SK-N-SH treated with all-trans-retinoic acid at 6 μM for 48 hours (cell line): ENCODE measurements at regions not wholly inside any gene's neighbourhood (a gene's known extent, or its start where the extent isn't known, plus 50 kb on each side); places are given as distances from the start of the nearest gene placed in this dataset.

Experiments
- ATAC-seq: fragments of 200-7000 bp; cut with Tn5 transposase; 3 replicates; pipeline ENCODE4 v1.9.1; 2020; ENCODE audit warnings: mild to moderate bottlenecking, moderate library complexity
- ARNTL ChIP-seq: fragments of 450-650 bp; formaldehyde crosslinking; IDR thresholded peaks from 2 replicates; pipeline ENCODE4 v1.5.0; 2020; ENCODE audit warnings: low read depth, mild to moderate bottlenecking, moderate library complexity, borderline replicate concordance
- BACH2 ChIP-seq: fragments of 250-450 bp; sonication (Bioruptor Pico); IDR thresholded peaks from 2 replicates; pipeline ENCODE4 v1.9.0; 2021; ENCODE audit warnings: mild to moderate bottlenecking, borderline replicate concordance
- CSDC2 ChIP-seq: fragments of 250-450 bp; sonication (Bioruptor Pico); IDR thresholded peaks from 2 replicates; pipeline ENCODE4 v1.5.0; 2020; ENCODE audit warnings: mild to moderate bottlenecking, moderate library complexity
- ESRRG ChIP-seq: fragments of 250-450 bp; sonication (Bioruptor Pico); IDR thresholded peaks from 2 replicates; pipeline ENCODE4 v1.6.1; 2021; ENCODE audit warnings: mild to moderate bottlenecking
- GLIS3 ChIP-seq: fragments of 250-450 bp; sonication (Bioruptor Pico); IDR thresholded peaks from 2 replicates; pipeline ENCODE4 v1.5.0; 2020; ENCODE audit warnings: mild to moderate bottlenecking, moderate library complexity
- ISL1 ChIP-seq: fragments of 250-450 bp; sonication (Bioruptor Pico); IDR thresholded peaks from 2 replicates; pipeline ENCODE4 v2.1.2; 2022; ENCODE audit warnings: mild to moderate bottlenecking, moderate library complexity
- OSR1 ChIP-seq: fragments of 250-450 bp; sonication (Bioruptor Pico); IDR thresholded peaks from 2 replicates; pipeline ENCODE4 v1.8.0; 2022; ENCODE audit warnings: moderate library complexity, mild to moderate bottlenecking, inconsistent platforms
- PPARA ChIP-seq: fragments of 250-450 bp; sonication (Bioruptor Pico); IDR thresholded peaks from 2 replicates; pipeline ENCODE4 v1.5.0; 2020; ENCODE audit warnings: mild to moderate bottlenecking, borderline replicate concordance
- RARB ChIP-seq: fragments of 250-450 bp; sonication (Bioruptor Pico); IDR thresholded peaks from 2 replicates; pipeline ENCODE4 v1.8.0; 2021; ENCODE audit warnings: mild to moderate bottlenecking, moderate library complexity
- SNAI2 ChIP-seq: fragments of 250-450 bp; sonication (Bioruptor Pico); IDR thresholded peaks from 2 replicates; pipeline ENCODE4 v1.5.0; 2020; ENCODE audit warnings: mild to moderate bottlenecking, moderate library complexity
- TCF4 ChIP-seq: fragments of 250-450 bp; sonication (Bioruptor Pico); IDR thresholded peaks from 2 replicates; pipeline ENCODE4 v1.8.0; 2021; ENCODE audit warnings: mild to moderate bottlenecking, moderate library complexity, borderline replicate concordance
- TOX ChIP-seq: fragments of 250-450 bp; sonication (Bioruptor Pico); IDR thresholded peaks from 2 replicates; pipeline ENCODE4 v1.8.0; 2021; ENCODE audit warnings: mild to moderate bottlenecking, moderate library complexity, borderline replicate concordance
- ZC3H10 ChIP-seq: fragments of 250-450 bp; sonication (Bioruptor Pico); IDR thresholded peaks from 2 replicates; pipeline ENCODE4 v1.5.1; 2021; ENCODE audit warnings: mild to moderate bottlenecking, moderate library complexity
- ZFP3 ChIP-seq: fragments of 250-450 bp; sonication (Bioruptor Pico); IDR thresholded peaks from 2 replicates; pipeline ENCODE4 v1.5.0; 2020; ENCODE audit warnings: mild to moderate bottlenecking, moderate library complexity
- ZFP30 ChIP-seq: fragments of 450-650 bp; formaldehyde crosslinking; IDR thresholded peaks from 2 replicates; pipeline ENCODE4 v1.5.0; 2022; ENCODE audit warnings: mild to moderate bottlenecking, moderate library complexity
- ZNF565 ChIP-seq: fragments of 450-650 bp; formaldehyde crosslinking; conservative IDR thresholded peaks from 2 replicates; pipeline ENCODE4 v1.5.0; 2020; ENCODE audit warnings: low read depth, mild to moderate bottlenecking, moderate library complexity
- ZNF70 ChIP-seq: fragments of 450-650 bp; formaldehyde crosslinking; IDR thresholded peaks from 2 replicates; pipeline ENCODE4 v1.5.0; 2020; ENCODE audit warnings: mild to moderate bottlenecking, moderate library complexity
- TF ChIP-seq, protein P1 (sequence below): fragments of 250-450 bp; sonication (Bioruptor Pico); IDR thresholded peaks from 2 replicates; pipeline ENCODE4 v1.5.1; 2021; ENCODE audit warnings: mild to moderate bottlenecking, moderate library complexity
- TF ChIP-seq, protein P2 (sequence below): fragments of 250-450 bp; sonication (Bioruptor Pico); IDR thresholded peaks from 2 replicates; pipeline ENCODE4 v1.8.0; 2021; ENCODE audit warnings: low read depth, mild to moderate bottlenecking, moderate library complexity, borderline replicate concordance
- TF ChIP-seq, protein P3 (sequence below): fragments of 250-450 bp; sonication (Bioruptor Pico); IDR thresholded peaks from 2 replicates; pipeline ENCODE4 v1.5.0; 2020; ENCODE audit warnings: mild to moderate bottlenecking, moderate library complexity

DNA sequence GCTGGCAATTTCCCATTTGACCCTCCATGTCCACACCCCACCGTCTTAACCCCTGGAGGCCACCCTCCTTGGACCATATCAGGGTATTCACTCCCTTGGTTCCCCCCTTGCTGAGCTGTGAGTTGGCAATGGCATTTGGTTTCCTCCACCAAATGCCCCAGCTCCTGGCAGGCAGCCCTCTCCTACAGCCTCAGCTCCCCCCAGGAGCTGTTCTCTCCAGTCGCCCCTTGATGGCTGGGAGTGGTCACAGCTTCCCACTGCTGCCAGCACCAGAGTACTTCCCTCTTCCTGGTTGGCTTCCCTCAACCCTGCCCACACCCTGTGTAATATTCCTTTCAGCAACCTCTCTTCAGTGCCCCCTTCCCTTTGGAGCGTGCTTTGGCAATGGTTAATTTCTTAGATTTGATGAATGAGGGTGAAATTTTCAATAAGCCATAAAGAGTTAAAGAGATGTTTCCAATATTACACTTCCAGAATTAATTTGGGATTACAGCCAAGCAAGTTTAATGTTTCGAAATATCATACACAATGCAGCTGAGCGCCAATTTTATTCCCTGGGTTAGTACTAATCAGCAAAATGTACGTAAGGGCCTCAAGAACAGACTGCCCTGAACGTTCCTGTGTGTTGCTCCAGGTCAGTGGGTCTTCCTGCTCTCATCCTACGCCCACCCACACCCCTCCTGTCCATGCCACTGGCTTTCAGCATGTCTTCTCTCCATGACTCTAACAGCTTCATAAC, 207.1 kb upstream of the NFE2L3 start (continued):
- TF ChIP-seq, protein P1, sequence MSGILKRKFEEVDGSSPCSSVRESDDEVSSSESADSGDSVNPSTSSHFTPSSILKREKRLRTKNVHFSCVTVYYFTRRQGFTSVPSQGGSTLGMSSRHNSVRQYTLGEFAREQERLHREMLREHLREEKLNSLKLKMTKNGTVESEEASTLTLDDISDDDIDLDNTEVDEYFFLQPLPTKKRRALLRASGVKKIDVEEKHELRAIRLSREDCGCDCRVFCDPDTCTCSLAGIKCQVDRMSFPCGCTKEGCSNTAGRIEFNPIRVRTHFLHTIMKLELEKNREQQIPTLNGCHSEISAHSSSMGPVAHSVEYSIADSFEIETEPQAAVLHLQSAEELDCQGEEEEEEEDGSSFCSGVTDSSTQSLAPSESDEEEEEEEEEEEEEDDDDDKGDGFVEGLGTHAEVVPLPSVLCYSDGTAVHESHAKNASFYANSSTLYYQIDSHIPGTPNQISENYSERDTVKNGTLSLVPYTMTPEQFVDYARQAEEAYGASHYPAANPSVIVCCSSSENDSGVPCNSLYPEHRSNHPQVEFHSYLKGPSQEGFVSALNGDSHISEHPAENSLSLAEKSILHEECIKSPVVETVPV (CRISPR knock-in tag), result no peak
- TF ChIP-seq ARNTL (CRISPR knock-in tag) (no peak), ZFP30 (CRISPR knock-in tag) (no peak), PPARA (CRISPR knock-in tag) (no peak), ZFP3 (CRISPR knock-in tag) (no peak), GLIS3 (CRISPR knock-in tag) (no peak)

DNA sequence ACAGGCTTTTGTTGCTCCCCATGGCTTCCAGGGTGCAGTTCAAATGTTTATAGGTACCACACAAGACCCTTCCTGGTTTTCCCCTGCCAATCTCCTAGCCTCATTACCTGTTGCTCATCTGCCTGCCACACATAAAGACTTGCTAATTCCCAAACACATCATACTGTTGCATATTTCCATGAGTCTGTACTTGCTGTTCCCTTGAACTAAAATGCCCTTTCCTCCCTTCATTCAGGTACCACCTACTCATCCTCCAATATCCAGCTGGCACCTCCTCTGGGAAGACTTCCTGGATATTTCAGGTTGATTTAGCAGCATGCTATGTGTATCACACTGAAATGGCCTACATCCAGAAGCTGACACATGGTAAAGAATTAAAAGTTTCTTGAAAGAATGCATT, 206.4 kb upstream of the NFE2L3 start:
- no peak for ATAC-seq

DNA sequence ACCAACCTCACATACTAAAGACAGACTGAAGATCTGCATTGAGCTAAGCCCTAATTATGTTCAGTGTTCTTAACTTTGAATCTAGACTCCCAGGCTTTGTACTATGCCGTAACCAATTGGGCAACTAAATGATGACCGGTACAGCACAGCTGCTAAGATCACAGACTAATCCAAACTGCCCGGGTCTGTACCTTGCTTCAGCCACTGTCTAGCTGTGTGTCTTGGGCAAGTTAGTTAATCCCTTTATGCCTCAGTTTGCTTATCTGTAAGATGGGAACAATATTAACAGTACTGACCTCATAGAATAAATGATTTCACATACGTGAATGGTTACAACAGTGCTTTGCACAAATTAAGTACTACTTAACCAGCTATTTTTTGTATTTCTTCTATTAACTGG, 205.8 kb upstream of the NFE2L3 start:
- ATAC-seq, result no peak
- no peak for TF ChIP-seq RARB
- TF ChIP-seq, protein P2, sequence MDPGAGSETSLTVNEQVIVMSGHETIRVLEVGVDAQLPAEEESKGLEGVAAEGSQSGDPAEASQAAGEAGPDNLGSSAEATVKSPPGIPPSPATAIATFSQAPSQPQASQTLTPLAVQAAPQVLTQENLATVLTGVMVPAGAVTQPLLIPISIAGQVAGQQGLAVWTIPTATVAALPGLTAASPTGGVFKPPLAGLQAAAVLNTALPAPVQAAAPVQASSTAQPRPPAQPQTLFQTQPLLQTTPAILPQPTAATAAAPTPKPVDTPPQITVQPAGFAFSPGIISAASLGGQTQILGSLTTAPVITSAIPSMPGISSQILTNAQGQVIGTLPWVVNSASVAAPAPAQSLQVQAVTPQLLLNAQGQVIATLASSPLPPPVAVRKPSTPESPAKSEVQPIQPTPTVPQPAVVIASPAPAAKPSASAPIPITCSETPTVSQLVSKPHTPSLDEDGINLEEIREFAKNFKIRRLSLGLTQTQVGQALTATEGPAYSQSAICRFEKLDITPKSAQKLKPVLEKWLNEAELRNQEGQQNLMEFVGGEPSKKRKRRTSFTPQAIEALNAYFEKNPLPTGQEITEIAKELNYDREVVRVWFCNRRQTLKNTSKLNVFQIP, result no peak
- TF ChIP-seq OSR1 (CRISPR knock-in tag), result no peak
- no peak for TF ChIP-seq ZFP3 (CRISPR knock-in tag)
- TF ChIP-seq ZNF70 (CRISPR knock-in tag), result no peak
- TF ChIP-seq ZC3H10 (CRISPR knock-in tag), result no peak
- no peak for TF ChIP-seq PPARA (CRISPR knock-in tag)
- no peak for TF ChIP-seq TCF4 (CRISPR knock-in tag)
- TF ChIP-seq, all 23 proteins: peak for 0

More for the DNA sequence above, 206.4 kb upstream of the NFE2L3 start:
- TF ChIP-seq GLIS3 (CRISPR knock-in tag), result no peak
- TF ChIP-seq ZNF565 (CRISPR knock-in tag), result no peak
- TF ChIP-seq BACH2 (CRISPR knock-in tag), result no peak

DNA sequence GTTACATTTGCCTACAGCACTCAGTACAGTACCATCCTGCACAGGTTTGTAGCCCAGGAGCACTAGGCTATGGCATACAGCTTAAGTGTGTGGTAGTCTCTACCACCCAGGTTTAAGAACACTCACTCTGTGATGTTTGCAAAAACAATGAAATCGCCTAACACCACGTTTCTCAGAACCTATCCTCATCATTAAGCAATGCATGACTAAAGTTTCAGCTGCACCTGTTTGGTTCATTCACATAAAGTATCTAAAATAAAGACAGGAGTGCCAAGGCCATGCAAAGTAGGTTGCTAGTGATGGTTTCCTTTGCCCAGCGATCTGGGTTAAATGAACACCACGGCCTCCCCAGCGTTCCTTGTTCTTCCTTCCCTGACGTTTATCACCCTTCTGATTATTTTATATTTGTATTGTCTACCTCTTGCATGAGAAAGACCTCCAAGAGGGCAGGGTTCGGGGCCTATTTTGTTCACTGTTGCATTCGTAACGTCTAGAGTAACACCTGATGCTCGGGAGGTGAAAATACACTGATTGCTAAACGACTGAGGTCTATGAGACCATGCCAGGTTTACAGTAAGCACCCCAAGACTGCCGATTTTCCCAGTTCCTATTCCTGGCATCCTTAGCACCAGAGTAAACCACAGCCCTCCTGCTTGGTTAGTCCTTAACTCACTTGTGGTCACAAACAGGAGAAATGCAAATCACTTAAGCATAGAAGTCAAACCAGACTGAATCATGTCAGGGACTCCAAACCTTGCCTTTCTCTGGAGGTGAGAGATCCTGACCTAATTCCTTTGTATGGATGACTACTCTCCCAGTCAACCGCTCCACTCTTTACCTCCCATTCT, 204.1 kb upstream of the NFE2L3 start:
- ATAC-seq, result no peak
- TF ChIP-seq ZC3H10 (CRISPR knock-in tag) (no peak), TCF4 (CRISPR knock-in tag) (no peak), ZFP30 (CRISPR knock-in tag) (no peak), BACH2 (CRISPR knock-in tag) (no peak), SNAI2 (CRISPR knock-in tag) (no peak), ZNF565 (CRISPR knock-in tag) (no peak), ZNF70 (CRISPR knock-in tag) (no peak), PPARA (CRISPR knock-in tag) (no peak), ARNTL (CRISPR knock-in tag) (no peak), ESRRG (CRISPR knock-in tag) (no peak), TOX (no peak), RARB (no peak), GLIS3 (CRISPR knock-in tag) (no peak), CSDC2 (CRISPR knock-in tag) (no peak), OSR1 (CRISPR knock-in tag) (no peak), ZFP3 (CRISPR knock-in tag) (no peak), ISL1 (CRISPR knock-in tag) (no peak)
- TF ChIP-seq, protein P1 (CRISPR knock-in tag), result no peak
- TF ChIP-seq, protein P3, sequence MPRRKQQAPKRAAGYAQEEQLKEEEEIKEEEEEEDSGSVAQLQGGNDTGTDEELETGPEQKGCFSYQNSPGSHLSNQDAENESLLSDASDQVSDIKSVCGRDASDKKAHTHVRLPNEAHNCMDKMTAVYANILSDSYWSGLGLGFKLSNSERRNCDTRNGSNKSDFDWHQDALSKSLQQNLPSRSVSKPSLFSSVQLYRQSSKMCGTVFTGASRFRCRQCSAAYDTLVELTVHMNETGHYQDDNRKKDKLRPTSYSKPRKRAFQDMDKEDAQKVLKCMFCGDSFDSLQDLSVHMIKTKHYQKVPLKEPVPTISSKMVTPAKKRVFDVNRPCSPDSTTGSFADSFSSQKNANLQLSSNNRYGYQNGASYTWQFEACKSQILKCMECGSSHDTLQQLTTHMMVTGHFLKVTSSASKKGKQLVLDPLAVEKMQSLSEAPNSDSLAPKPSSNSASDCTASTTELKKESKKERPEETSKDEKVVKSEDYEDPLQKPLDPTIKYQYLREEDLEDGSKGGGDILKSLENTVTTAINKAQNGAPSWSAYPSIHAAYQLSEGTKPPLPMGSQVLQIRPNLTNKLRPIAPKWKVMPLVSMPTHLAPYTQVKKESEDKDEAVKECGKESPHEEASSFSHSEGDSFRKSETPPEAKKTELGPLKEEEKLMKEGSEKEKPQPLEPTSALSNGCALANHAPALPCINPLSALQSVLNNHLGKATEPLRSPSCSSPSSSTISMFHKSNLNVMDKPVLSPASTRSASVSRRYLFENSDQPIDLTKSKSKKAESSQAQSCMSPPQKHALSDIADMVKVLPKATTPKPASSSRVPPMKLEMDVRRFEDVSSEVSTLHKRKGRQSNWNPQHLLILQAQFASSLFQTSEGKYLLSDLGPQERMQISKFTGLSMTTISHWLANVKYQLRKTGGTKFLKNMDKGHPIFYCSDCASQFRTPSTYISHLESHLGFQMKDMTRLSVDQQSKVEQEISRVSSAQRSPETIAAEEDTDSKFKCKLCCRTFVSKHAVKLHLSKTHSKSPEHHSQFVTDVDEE (CRISPR knock-in tag), result no peak
- TF ChIP-seq, protein P2, result no peak
